Urinary bladder (tissue), 3 donors: ENCODE measurements at regions not wholly inside any gene's neighbourhood (a gene's known extent, or its start where the extent isn't known, plus 50 kb on each side); places are given as distances from the start of the nearest gene placed in this dataset.

Experiments
- DNase-seq: peaks from one replicate; pipeline ENCODE4 v3.0.0-alpha.2; 2015; ENCODE audit errors: extremely low spot score
- H3K27ac ChIP-seq: one replicate; pipeline ENCODE4 v1.5.1; 2013; ENCODE audit warnings: low read depth, mild to moderate bottlenecking, moderate library complexity
- H3K36me3 ChIP-seq: one replicate; pipeline ENCODE4 v1.6.1; 2013; ENCODE audit warnings: mild to moderate bottlenecking, moderate library complexity; ENCODE audit not compliant: insufficient read depth
- H3K4me1 ChIP-seq: one replicate; pipeline ENCODE4 v1.6.1; 2013; ENCODE audit warnings: mild to moderate bottlenecking, moderate library complexity; ENCODE audit not compliant: insufficient read depth
- H3K4me3 ChIP-seq: one replicate; pipeline ENCODE4 v1.5.1; 2013; ENCODE audit warnings: low read depth, low read length
- WGBS: extraction: QIAGEN DNeasy Blood & Tissue Kit; methylation state at CpG from one replicate; pipeline ENCODE4 v1.1.7; 2013; 5-methylcytosine and 5-hydroxymethylcytosine counted together
- donor health status: healthy with polysubstance abuse.
- donor health status: healthy.

DNA sequence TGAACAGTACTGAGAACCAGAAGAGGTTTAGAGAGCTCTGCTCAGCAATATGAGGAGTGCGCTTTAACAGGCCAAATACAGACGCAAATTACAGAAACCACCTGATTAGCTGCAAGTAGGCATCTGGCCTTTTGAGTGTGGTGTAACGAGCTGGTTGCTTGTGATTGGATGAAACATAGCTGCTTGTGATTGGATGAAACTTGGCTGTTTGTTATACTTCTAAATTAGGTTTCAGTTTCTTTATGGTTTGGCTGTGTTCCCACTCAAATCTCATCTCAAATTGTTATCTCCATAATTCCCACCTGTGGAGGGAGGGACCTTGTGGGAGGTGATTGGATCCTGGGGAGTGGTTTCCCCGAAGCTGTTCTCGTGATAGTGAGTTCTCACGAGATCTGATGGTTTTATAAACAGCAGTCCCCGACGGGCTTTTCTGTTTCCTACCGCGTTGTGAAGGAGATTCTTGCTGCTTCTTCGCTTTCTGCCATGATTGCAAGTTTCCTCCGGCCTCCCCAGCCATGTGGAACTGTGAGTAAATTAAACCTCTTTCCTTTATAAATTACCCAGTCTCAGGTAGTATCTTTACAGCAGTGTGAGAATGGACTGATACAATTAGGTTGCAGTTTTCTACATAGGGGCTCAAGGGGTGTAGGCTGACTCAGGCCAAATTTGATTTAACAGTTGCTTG is 655.9 kb upstream of the MAN1A1 start:
- Histone ChIP-seq H3K4me1 (no peaks in the 10 kb centered on the region), H3K27ac (no peak overlapping the region), H3K4me3 (no peak overlapping the region), H3K36me3 (no peaks in the 10 kb centered on the region)
- no peak for DNase-seq
- WGBS: 92% methylated on average over 12 of the region's 12 CpGs

DNA sequence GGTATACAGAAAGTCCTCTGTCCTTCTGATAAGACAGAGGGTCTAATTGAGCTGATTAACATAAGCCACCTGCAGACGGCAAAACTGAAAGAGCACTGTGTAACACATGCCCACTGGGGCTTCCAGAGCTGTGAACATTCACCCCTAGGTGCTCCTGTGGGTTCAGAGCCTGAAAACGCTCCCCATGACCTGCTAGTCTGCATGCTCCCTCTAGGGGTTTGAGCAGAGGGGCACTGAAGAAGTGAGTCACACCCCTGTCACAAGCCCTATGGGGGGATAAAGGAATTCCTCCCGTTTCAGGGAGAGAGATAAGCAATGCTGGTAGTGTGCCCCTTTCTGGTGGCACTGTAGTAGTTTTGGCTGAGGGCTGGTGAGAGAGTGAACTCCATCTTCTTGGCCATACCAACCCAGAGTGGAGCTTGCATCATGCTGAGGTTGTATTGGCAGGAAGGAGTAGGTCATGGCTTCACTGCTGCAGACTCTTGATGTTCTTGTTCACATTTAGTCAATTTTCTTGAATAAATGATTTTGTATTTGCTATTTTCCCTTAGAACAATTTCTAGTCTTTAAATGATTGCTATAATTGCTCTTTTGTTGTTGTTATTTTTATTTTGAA is 637.5 kb upstream of the MAN1A1 start:
- Histone ChIP-seq H3K27ac (no peak overlapping the region), H3K4me1 (no peaks in the 10 kb centered on the region), H3K36me3 (no peaks in the 10 kb centered on the region), H3K4me3 (no peak overlapping the region)
- DNase-seq: no peak
- WGBS: 92% methylated on average over 3 of the region's 3 CpGs

DNA sequence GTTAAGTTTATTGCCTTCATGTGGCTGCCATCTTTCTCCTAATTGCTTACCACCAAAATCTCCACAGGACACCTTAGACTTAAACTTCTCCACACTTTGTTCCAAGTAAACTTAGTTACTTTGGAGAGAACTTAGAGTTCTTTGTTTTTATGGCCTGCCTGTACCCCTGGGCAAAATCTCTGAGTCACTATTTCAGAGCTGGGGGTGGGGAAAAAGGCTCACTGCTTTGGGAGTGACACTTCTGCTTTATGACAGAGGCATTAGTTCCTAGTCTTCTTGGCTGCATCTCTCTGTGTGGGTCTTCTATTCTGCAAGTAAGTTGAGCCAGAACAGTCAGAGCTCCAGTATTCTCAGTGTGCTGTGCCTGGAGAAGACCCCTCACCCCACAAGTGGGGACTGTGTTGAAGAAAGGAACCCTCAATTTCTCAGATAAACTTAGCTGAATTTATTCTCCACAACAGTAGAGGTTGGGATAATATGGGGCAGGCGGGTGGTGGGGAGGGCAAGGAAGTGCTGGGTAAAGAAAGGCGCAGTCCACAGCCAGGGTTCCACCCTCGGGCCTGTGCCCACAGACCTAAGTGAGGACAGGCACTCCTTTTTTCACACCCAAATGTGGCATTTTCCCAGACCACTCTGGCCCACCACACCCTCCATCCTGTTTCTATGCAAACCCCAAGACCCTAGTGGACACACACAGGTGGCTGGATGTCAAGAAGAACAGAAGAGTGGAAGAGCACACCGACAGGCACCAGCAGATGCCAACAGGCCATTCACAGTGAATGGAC is 636.6 kb upstream of the MAN1A1 start:
- DNase-seq: no peak
- no peak overlapping the region for H3K27ac ChIP-seq
- H3K4me3 ChIP-seq: no peak overlapping the region
- H3K4me1 ChIP-seq: no peaks in the 10 kb centered on the region
- no peaks in the 10 kb centered on the region for H3K36me3 ChIP-seq
- 95% methylated on average over 4 of the region's 4 CpGs for WGBS

DNA sequence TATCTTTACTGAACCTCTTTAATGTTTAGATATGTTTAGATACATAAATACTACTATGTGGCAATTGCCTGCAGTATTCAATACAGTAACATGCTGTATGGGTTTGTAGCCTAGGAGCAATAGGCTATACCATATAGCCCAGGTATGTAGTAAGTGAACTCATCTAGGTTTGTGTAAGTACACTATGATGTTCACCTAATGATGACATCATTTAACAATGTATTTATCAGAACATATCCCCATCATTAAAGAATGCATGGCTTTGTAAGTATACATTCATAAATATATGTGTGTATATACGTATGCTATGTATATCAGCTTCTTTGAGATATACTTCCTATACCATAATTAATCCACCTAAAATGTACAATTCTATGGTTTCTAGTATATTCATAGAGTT is 631.2 kb upstream of the MAN1A1 start:
- no peak overlapping the region for H3K4me3 ChIP-seq
- 95% methylated on average over 1 of the region's 1 CpG for WGBS
- DNase-seq: no peak

DNA sequence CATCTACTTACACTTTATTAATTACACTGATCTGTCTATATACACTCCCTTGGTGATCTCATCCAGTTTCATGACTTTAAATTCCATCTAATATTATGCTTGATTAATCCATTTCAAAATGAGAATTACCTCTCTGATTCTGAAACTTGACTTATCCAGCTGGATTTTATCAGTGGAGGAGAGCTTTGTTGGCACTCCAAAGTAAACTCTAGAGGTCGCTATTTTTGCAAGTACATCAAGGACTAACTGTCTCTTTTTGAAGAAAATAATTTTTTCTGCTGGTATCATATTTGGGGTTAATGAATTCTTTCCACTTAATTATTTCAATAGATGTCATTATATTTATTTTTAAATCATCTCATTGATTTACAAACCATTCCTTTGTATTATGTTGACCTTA is 630.3 kb upstream of the MAN1A1 start:
- Histone ChIP-seq H3K27ac (no peak overlapping the region), H3K36me3 (no peaks in the 10 kb centered on the region), H3K4me1 (no peaks in the 10 kb centered on the region), H3K4me3 (no peak overlapping the region)
- 20% methylated on average over 1 of the region's 1 CpG for WGBS
- DNase-seq: no peak

More for the DNA sequence above, 631.2 kb upstream of the MAN1A1 start:
- H3K4me1 ChIP-seq: no peaks in the 10 kb centered on the region
- H3K27ac ChIP-seq: no peak overlapping the region
- no peaks in the 10 kb centered on the region for H3K36me3 ChIP-seq

DNA sequence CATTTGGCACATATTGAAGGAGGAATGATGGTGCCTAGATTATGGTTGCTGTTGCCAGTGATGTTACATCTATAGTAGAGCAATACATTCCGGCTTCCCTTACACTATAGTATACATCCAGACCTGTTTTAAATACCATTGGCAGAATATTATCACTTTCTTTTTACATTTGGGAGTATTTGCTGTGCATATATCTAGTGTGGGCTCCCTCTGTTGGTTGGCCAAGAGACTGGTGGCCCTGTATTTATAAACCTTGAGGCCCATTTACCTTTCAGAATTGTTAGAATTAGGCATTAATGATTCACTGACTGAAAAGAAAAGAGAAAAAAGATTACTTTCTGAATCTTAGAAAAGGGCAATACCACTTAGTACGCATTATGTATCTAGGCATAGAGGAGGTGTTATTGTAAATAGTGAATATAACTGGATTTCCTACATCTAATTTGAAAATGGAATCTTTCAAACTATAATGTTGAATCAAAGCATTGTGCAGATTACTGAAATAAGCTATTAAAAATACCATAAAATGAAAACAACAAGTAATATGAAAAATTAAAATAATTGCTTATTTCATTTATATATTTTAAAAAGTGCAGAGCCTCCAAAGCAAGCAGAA is 628.8 kb upstream of the MAN1A1 start:
- WGBS: 89% methylated on average over 2 of the region's 2 CpGs
- H3K4me3 ChIP-seq: no peak overlapping the region
- H3K4me1 ChIP-seq: no peaks in the 10 kb centered on the region
- no peak overlapping the region for H3K27ac ChIP-seq
- no peak for DNase-seq
- H3K36me3 ChIP-seq: no peaks in the 10 kb centered on the region

DNA sequence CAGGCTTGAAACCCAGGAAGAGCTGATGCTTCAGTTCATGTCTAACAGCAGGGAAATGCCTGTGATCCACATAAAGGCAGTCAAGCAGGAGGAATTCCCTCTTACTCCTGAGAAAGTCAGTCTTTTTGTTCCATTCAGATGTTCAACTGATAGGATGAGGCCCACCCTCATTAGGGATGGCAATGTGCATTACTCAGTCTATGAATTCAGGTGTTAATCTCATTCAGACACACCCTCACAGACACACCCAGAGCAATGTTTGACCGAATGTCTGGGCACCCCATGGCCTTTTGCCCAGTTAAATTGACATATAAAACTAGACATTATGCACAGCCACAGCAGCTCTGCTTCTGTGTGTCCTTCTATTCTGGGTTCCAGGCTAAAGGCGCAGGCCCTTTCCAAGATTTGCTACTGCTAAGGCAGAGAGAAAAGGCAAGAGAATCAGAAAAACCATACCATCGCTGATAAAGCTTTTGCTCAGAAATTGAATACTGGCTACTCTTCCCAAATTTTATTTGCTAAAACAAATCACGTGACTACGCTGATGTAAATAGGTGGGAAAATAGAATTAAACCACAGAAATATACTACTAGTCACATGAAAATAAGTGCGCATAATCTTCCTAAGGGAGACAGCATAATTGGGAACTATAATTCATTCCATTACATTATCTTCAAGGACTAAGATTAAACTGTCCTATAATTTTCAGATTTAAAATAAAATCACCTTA is 625.0 kb upstream of the MAN1A1 start:
- 94% methylated on average over 6 of the region's 6 CpGs for WGBS
- Histone ChIP-seq H3K4me1 (no peaks in the 10 kb centered on the region), H3K27ac (no peak overlapping the region), H3K36me3 (no peaks in the 10 kb centered on the region), H3K4me3 (no peak overlapping the region)
- DNase-seq: no peak

DNA sequence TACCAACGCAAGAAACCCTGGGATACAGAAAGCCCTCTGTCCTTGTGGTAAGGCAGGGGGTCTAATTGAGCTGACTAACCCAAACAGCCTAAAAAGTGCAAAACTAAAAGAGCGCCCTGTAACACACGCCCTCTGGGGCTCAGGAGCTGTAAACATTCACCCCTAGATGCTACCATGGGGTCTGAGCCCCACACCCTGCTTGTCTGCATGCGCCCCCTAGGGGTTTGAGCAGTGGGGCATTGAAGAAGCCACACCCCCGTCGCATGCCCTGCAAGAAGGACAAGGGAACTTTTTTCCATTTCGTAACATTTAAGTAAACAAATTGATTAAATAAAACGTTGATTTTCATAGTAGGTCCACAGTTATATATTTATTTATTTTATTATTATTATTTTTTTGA is 616.9 kb upstream of the MAN1A1 start:
- WGBS: 91% methylated on average over 8 of the region's 8 CpGs
- Histone ChIP-seq H3K27ac (no peak overlapping the region), H3K4me3 (no peak overlapping the region), H3K4me1 (no peaks in the 10 kb centered on the region), H3K36me3 (no peaks in the 10 kb centered on the region)
- DNase-seq: no peak

DNA sequence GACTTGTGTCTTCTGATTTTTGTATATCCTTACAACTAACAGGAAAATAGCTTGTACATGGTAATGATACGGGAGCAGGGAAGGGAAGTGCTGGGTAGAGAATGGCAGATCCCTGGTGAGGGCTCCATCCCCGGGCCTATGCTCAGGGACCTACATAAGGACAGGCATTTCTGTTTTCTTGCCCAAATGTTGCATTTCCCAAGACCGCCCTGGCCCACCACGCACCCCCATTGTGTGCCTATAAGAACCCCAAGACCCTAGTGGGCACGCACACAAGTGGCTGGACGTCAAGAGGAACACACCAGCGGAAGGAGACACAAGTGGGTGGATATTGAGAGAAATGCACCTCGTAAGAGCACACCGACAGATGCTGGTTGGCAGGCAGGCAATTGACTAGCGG is 616.3 kb upstream of the MAN1A1 start:
- no peaks in the 10 kb centered on the region for H3K36me3 ChIP-seq
- no peaks in the 10 kb centered on the region for H3K4me1 ChIP-seq
- H3K27ac ChIP-seq: no peak overlapping the region
- no peak overlapping the region for H3K4me3 ChIP-seq
- 97% methylated on average over 10 of the region's 10 CpGs for WGBS
- no peak for DNase-seq

DNA sequence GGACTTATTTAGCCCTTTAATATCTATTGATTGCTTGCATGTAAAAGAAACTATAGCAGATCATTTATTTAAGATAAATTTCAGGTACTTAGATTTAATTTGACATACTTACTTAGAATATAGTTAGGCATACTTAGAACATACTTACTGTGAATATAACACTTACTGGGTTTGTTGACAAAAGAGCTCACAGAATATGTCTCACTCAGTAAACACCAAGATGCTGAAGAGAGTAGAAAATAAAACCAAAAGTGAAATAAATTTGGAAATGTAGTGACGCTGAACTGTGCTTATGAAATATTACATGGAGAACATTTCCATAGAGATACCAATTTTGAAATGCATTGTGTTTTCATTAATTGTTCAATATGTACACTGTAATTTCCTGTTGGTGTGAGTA is 615.4 kb upstream of the MAN1A1 start:
- WGBS: 84% methylated on average over 1 of the region's 1 CpG
- no peak for DNase-seq

DNA sequence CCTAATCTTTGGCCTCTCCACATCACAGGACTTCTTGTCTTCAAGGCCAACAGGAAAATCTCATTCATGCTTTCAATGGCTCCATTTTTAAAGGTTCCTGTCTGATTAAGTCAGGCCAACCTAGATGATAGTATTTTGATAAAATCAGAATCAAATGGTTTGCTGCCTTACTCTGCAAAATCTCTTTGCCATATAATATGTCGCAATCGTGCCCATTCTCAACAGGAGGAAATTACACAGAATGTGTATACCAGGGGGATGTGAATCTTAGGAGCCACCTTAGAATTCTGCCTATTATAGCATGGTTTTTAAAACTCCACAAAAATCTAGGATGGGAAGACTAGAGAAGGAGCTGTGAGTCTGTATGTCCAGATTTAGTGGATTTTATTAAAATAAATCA is 612.9 kb upstream of the MAN1A1 start:
- 86% methylated on average over 2 of the region's 2 CpGs for WGBS

More for the DNA sequence above, 615.4 kb upstream of the MAN1A1 start:
- H3K36me3 ChIP-seq: no peaks in the 10 kb centered on the region
- H3K4me3 ChIP-seq: no peak overlapping the region
- H3K27ac ChIP-seq: no peak overlapping the region
- no peaks in the 10 kb centered on the region for H3K4me1 ChIP-seq

DNA sequence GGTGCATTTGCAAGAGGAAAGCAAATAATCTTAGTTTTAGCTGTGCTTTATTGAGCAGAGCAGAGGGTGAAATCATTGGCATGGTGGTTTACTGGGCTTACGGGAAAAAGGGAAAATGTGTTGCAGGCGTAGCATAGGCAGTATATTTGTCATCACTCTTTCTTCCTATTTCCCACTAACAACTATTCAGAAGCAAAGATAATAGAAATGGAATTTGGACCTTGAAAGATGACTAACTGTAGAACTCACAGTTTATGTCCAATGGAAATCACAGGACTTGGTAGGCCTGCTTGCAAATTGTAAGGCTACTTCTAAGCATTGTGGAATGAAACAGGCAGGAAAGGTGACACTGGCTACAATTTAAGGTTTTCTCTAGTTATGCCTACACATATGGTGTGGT is 611.9 kb upstream of the MAN1A1 start:
- Histone ChIP-seq H3K27ac (no peak overlapping the region), H3K36me3 (no peaks in the 10 kb centered on the region), H3K4me1 (no peaks in the 10 kb centered on the region), H3K4me3 (no peak overlapping the region)
- 93% methylated on average over 2 of the region's 2 CpGs for WGBS
- DNase-seq: no peak

More for the DNA sequence above, 612.9 kb upstream of the MAN1A1 start:
- DNase-seq: no peak
- H3K36me3 ChIP-seq: no peaks in the 10 kb centered on the region
- H3K4me1 ChIP-seq: no peaks in the 10 kb centered on the region
- H3K4me3 ChIP-seq: no peak overlapping the region
- H3K27ac ChIP-seq: no peak overlapping the region

DNA sequence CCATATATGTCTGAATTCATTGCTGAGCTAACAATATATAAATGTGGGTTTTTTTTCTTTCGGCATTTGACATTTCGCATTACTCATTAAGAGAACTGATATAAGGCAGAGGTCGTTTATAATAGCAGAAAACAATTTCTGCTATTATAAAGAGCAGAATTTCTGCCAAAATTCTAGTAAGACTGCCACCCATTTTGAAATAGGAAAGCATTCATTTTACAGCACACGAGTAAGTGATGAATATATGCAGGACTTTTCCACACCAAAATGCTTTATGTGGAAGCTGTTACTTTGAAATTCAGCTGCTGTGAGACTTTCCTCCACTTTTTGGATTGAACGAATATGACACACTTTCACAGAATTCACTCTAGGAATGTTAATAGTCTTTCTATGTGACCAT is 610.9 kb upstream of the MAN1A1 start:
- no peaks in the 10 kb centered on the region for H3K4me1 ChIP-seq
- DNase-seq: no peak
- no peak overlapping the region for H3K4me3 ChIP-seq
- no peak overlapping the region for H3K27ac ChIP-seq
- no peaks in the 10 kb centered on the region for H3K36me3 ChIP-seq
- 52% methylated on average over 5 of the region's 5 CpGs for WGBS
